HEK293 (cell line): ENCODE measurements at regions not wholly inside any gene's neighbourhood (a gene's known extent, or its start where the extent isn't known, plus 50 kb on each side); places are given as distances from the start of the nearest gene placed in this dataset.

ENCODE experiments used
- CTCF ChIP-seq: fragments of 450-650 bp; formaldehyde crosslinking; IDR thresholded peaks from 2 replicates; pipeline ENCODE4 v1.5.1; 2016; ENCODE audit warnings: missing biosample characterization, missing genetic modification characterization
- ZBTB1 ChIP-seq: fragments of 450-650 bp; formaldehyde crosslinking; IDR thresholded peaks from 2 replicates; pipeline ENCODE4 v1.5.1; 2016; ENCODE audit warnings: missing biosample characterization, missing genetic modification characterization
- ZBTB10 ChIP-seq: fragments of 450-650 bp; formaldehyde crosslinking; IDR thresholded peaks from 2 replicates; pipeline ENCODE4 v1.5.1; 2016; ENCODE audit warnings: missing biosample characterization, missing genetic modification characterization
- ZNF202 ChIP-seq: fragments of 450-650 bp; formaldehyde crosslinking; IDR thresholded peaks from 2 replicates; pipeline ENCODE4 v1.5.1; 2016; ENCODE audit warnings: missing biosample characterization, missing genetic modification characterization, borderline replicate concordance
- ZNF302 ChIP-seq: fragments of 450-650 bp; formaldehyde crosslinking; IDR thresholded peaks from 2 replicates; pipeline ENCODE4 v1.5.1; 2016; ENCODE audit warnings: missing biosample characterization, missing genetic modification characterization, low read depth

- no peak for TF ChIP-seq ZNF302 (tag by site-specific recombination)
- no peak for TF ChIP-seq CTCF (tag by site-specific recombination)
- TF ChIP-seq ZBTB10 (tag by site-specific recombination): no peak
- no peak for TF ChIP-seq ZNF202 (tag by site-specific recombination)
- no peak for TF ChIP-seq ZBTB1 (tag by site-specific recombination)
Measured at GRCh38 chr4:178086320-178086719, 644.1 kb upstream of the AGA start.
